Activated T-helper 1 cell treated with Interleukin-2 at 50 U/mL for 16 hours (primary cell): ENCODE measurements at regions not wholly inside any gene's neighbourhood (a gene's known extent, or its start where the extent isn't known, plus 50 kb on each side); places are given as distances from the start of the nearest gene placed in this dataset.
"Not testable (repeated sequence)": the region's sequence is repeated elsewhere in the genome, so short reads cannot be mapped to it uniquely, and the experiment has no call there.

Experiments
- DNase-seq: peaks from one replicate; pipeline ENCODE4 v3.0.0-alpha.2; 2020; ENCODE audit warnings: low read depth

- no peak for DNase-seq
Observed at GRCh38 chr17:14547556-14547955, 246.7 kb downstream of the HS3ST3B1 start.

- DNase-seq = no peak
Observed at GRCh38 chr17:14547016-14547415, 246.1 kb downstream of the HS3ST3B1 start.

- no peak for DNase-seq
Observed at GRCh38 chr17:14545156-14545906, 244.4 kb downstream of the HS3ST3B1 start.

GRCh38 chr17:14541714-14542113, 240.8 kb downstream of the HS3ST3B1 start:
- no peak for DNase-seq

GRCh38 chr17:14539801-14540200, 238.9 kb downstream of the HS3ST3B1 start:
- DNase-seq = no peak

GRCh38 chr17:14532242-14532641, 231.4 kb downstream of the HS3ST3B1 start:
- not testable (repeated sequence) for DNase-seq

GRCh38 chr17:14525551-14526455, 224.9 kb downstream of the HS3ST3B1 start:
- DNase-seq = no peak

- DNase-seq = no peak
Observed at GRCh38 chr17:14522795-14523387, 222.0 kb downstream of the HS3ST3B1 start.

GRCh38 chr17:14518919-14519318, 218.0 kb downstream of the HS3ST3B1 start:
- not testable (repeated sequence) for DNase-seq

GRCh38 chr17:14514973-14515372, 214.1 kb downstream of the HS3ST3B1 start:
- no peak for DNase-seq

- DNase-seq = no peak
Observed at GRCh38 chr17:14513835-14514234, 213.0 kb downstream of the HS3ST3B1 start.

- no peak for DNase-seq
Observed at GRCh38 chr17:14510136-14510535, 209.3 kb downstream of the HS3ST3B1 start.

- DNase-seq = no peak
Observed at GRCh38 chr17:14508156-14508555, 207.3 kb downstream of the HS3ST3B1 start.

- DNase-seq = no peak
Observed at GRCh38 chr17:14506364-14506763, 205.5 kb downstream of the HS3ST3B1 start.

- DNase-seq = no peak
Observed at GRCh38 chr17:14505606-14506005, 204.7 kb downstream of the HS3ST3B1 start.

- no peak for DNase-seq
Observed at GRCh38 chr17:14499976-14500375, 199.1 kb downstream of the HS3ST3B1 start.

- no peak for DNase-seq
Observed at GRCh38 chr17:14498812-14499211, 197.9 kb downstream of the HS3ST3B1 start.

- no peak for DNase-seq
Observed at GRCh38 chr17:14494161-14494560, 193.3 kb downstream of the HS3ST3B1 start.

GRCh38 chr17:14489986-14490385, 189.1 kb downstream of the HS3ST3B1 start:
- DNase-seq = no peak

- no peak for DNase-seq
Observed at GRCh38 chr17:14488958-14489550, 188.2 kb downstream of the HS3ST3B1 start.

- DNase-seq = no peak
Observed at GRCh38 chr17:14487068-14487467, 186.2 kb downstream of the HS3ST3B1 start.

- no peak for DNase-seq
Observed at GRCh38 chr17:14482715-14483114, 181.8 kb downstream of the HS3ST3B1 start.
